ENCODE measurements at regions not wholly inside any gene's neighbourhood (a gene's known extent, or its start where the extent isn't known, plus 50 kb on each side); places are given as distances from the start of the nearest gene placed in this dataset.

DNA sequence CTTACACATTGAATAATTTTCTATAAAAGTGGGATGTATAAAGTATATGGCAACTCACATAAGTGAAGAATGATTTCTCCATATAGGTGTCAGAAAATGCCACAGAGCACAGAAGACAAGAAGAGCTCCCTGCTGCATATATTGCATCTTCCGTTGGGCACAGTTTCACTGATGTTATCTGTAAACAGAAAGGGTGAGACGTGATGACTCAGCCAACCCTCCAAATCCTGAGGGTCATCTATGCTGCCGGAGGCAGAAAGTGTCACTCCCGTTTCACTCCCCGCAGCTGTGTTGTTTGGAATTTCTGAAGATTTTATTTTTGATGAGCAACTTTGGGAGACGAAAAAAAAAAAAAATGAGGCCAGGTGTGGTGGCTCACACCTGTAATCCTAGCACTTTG lies 644.1 kb downstream of the C6orf118 start:
- TF ChIP-seq, protein P1, sequence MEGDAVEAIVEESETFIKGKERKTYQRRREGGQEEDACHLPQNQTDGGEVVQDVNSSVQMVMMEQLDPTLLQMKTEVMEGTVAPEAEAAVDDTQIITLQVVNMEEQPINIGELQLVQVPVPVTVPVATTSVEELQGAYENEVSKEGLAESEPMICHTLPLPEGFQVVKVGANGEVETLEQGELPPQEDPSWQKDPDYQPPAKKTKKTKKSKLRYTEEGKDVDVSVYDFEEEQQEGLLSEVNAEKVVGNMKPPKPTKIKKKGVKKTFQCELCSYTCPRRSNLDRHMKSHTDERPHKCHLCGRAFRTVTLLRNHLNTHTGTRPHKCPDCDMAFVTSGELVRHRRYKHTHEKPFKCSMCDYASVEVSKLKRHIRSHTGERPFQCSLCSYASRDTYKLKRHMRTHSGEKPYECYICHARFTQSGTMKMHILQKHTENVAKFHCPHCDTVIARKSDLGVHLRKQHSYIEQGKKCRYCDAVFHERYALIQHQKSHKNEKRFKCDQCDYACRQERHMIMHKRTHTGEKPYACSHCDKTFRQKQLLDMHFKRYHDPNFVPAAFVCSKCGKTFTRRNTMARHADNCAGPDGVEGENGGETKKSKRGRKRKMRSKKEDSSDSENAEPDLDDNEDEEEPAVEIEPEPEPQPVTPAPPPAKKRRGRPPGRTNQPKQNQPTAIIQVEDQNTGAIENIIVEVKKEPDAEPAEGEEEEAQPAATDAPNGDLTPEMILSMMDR (conservative IDR thresholded peaks at IDR 0.05; ENCODE audit: low read depth, low read length) = no peak
- TF ChIP-seq POLR2A (IDR thresholded peaks at IDR 0.05; ENCODE audit: low read depth, low read length) = no peak

All from IMR-90 (cell line).